Stimulated activated naive B cell treated with anti-CD40 and anti-IgM and Interleukin-4, amounts not matched to agents 10 μg/mL and 1 μg/mL and 100 μg/mL, for 72 hours (primary cell): ENCODE measurements at regions not wholly inside any gene's neighbourhood (a gene's known extent, or its start where the extent isn't known, plus 50 kb on each side); places are given as distances from the start of the nearest gene placed in this dataset.
A peak's percentile ranks its signal among the peaks of the same experiment; 100 is the strongest.
"Not testable (repeated sequence)": the region's sequence is repeated elsewhere in the genome, so short reads cannot be mapped to it uniquely, and the experiment has no call there.

ENCODE experiments used
- ATAC-seq, 2 donors: fragments of 150-1000 bp; cut with Tn5 transposase; replicated peaks; 2 replicates each; pipeline ENCODE4 v1.10.0; 2021; ENCODE audit warnings: moderate library complexity in 1 of 2
- DNase-seq: peaks from one replicate; pipeline ENCODE4 v3.0.0; 2021
- H3K27ac Mint-ChIP-seq: one replicate; pipeline ENCODE4 v1.8.0; 2022; ENCODE audit warnings: mild to moderate bottlenecking, mixed read lengths
- H3K27me3 Mint-ChIP-seq, 2 donors: one replicate each; pipeline ENCODE4 v1.8.0; 2022; ENCODE audit warnings: mixed read lengths in 2 of 2
- H3K36me3 Mint-ChIP-seq, 2 donors: one replicate each; pipeline ENCODE4 v1.8.0; 2022; ENCODE audit warnings: mixed read lengths in 2 of 2, mild to moderate bottlenecking in 1 of 2
- H3K4me1 Mint-ChIP-seq, 2 donors: one replicate each; pipeline ENCODE4 v1.8.0; 2022; ENCODE audit warnings: mixed read lengths in 2 of 2, mild to moderate bottlenecking in 1 of 2
- H3K4me3 Mint-ChIP-seq, 2 donors: one replicate each; pipeline ENCODE4 v1.8.0; 2022; ENCODE audit warnings: mild to moderate bottlenecking in 2 of 2, mixed read lengths in 2 of 2, moderate library complexity in 1 of 2
- H3K9me3 Mint-ChIP-seq, 2 donors: one replicate each; pipeline ENCODE4 v1.8.0; 2022; ENCODE audit warnings: mixed read lengths in 2 of 2, mild to moderate bottlenecking in 1 of 2

DNA sequence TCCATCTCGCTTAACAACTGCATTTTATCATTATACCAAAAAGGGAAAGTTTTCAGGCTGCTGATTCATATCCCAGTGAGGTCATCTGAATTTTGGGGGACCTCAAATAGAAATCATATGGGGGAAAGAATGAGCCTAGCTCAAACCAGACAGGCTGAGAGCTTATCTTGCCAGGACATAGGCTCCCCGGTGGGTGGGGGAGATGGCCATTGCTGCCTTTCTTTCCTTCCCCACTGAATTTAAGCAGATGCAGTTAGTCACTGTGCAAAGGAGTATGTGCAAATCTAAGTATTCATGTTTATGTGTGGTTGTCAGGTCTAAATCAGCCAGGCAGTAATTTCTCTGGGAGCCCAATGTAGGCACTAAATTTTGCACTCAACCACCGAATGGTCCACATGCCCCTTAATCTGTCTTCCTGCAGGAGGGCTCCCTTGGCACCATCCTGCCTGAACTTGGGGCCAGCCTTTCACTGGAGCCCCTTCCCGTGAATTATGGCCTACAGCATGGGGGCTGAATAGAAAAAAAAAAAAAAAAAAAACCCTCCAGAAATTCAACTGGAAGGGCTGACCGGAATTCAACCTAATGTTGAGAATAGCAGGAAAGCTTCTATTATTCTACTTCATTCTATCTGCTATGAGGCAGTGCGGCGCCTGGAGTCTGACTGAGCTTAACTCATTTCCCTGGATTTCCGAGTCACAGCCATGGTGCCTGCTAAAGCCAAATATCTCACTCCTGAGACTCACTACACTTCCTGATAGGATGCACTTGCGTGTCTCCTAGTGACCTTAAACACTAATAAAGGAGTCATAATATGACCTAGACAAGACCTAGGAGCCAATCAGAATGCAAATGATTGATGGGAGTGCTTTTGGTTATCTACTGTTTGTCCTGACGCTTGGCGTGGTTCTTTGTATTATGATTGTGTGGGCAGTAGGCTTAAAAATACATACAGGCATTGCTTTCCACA is 161.5 kb upstream of the HEY2 start:
- Mint-ChIP-seq H3K4me1 (no peaks in the 10 kb centered on the region), H3K27me3 (peaks cover 16 to 21% of the 10 kb centered on the region in 2 donors), H3K4me3 (no peak overlapping the region), H3K9me3 (peaks cover 3 to 6% of the 10 kb centered on the region in 2 donors), H3K27ac (no peak overlapping the region), H3K36me3 (no peaks in the 10 kb centered on the region)
- no peak for ATAC-seq
- no peak for DNase-seq

DNA sequence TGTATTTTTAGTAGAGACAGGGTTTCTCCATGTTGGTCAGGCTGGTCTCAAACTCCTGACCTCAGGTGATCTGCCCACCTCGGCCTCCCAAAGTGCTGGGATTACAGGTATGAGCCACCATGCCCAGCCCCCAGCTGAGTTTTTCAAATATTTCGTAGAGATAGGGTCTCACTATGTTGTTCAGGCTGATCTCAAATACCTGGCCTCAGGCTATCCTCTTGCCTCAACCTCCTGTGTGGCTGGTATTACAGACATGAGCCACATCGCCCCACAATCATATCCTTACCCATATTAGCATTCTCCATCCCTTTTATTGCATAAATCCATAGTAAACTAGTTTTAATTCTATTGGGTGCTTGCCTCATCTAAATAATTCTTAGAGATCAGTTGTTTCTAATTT is 157.6 kb upstream of the HEY2 start:
- not testable (repeated sequence) for DNase-seq, H3K9me3 Mint-ChIP-seq, H3K4me3 Mint-ChIP-seq, ATAC-seq, H3K27ac Mint-ChIP-seq, H3K36me3 Mint-ChIP-seq, H3K4me1 Mint-ChIP-seq
- H3K27me3 Mint-ChIP-seq, result peaks cover 13 to 14% of the 10 kb centered on the region in 2 donors

DNA sequence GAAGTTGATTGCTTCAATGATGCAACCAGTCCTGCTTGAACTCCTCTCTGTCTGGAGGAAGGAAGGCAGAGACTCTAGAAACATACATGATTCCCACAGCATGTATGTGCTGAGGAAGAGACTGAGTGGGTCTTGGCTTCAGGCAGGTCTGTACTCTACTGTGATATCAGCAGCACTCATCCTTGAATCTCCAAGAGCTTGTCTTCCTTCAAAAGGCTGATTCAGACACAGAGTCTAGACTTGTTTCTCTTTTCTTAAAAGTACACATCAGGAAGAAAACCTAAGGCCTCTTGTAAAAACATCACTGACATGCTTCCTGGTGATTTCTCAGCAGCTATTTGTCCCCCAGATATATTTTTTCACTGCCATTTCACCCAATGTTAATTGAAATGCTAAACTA is 155.7 kb upstream of the HEY2 start:
- H3K4me3 Mint-ChIP-seq, result no peak overlapping the region
- H3K9me3 Mint-ChIP-seq, result peaks cover 3 to 6% of the 10 kb centered on the region in 2 donors
- peaks cover 8 to 12% of the 10 kb centered on the region in 2 donors for H3K27me3 Mint-ChIP-seq
- ATAC-seq (no peak), DNase-seq (no peak)
- H3K27ac Mint-ChIP-seq, result no peak overlapping the region
- H3K36me3 Mint-ChIP-seq, result no peaks in the 10 kb centered on the region
- H3K4me1 Mint-ChIP-seq, result peaks cover 0 to 10% of the 10 kb centered on the region in 2 donors

DNA sequence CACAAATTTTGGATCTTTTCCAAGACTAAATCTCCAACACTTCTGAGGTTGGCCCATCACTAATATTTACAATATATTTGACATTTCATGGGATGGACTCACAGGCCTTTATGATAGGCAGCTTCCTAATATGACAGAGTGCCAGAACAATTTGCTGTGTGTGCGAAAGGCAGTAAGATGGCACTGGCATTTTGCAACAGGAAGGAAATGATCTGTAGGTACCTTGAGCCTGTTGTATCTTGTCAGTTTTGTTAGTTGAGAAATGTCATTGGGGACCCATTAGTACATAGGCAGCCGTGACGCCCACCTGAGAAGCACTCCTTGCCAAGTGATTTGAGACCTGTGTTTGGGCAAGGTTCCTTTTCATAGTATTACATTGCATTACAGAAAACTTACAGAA is 153.4 kb upstream of the HEY2 start:
- no peaks in the 10 kb centered on the region for H3K9me3 Mint-ChIP-seq
- H3K27me3 Mint-ChIP-seq, result peaks cover 6 to 7% of the 10 kb centered on the region in 2 donors
- H3K36me3 Mint-ChIP-seq, result no peaks in the 10 kb centered on the region
- peaks cover 0 to 10% of the 10 kb centered on the region in 2 donors for H3K4me1 Mint-ChIP-seq
- H3K4me3 Mint-ChIP-seq, result no peak overlapping the region
- ATAC-seq, result no peak
- no peak for DNase-seq
- H3K27ac Mint-ChIP-seq, result no peak overlapping the region

DNA sequence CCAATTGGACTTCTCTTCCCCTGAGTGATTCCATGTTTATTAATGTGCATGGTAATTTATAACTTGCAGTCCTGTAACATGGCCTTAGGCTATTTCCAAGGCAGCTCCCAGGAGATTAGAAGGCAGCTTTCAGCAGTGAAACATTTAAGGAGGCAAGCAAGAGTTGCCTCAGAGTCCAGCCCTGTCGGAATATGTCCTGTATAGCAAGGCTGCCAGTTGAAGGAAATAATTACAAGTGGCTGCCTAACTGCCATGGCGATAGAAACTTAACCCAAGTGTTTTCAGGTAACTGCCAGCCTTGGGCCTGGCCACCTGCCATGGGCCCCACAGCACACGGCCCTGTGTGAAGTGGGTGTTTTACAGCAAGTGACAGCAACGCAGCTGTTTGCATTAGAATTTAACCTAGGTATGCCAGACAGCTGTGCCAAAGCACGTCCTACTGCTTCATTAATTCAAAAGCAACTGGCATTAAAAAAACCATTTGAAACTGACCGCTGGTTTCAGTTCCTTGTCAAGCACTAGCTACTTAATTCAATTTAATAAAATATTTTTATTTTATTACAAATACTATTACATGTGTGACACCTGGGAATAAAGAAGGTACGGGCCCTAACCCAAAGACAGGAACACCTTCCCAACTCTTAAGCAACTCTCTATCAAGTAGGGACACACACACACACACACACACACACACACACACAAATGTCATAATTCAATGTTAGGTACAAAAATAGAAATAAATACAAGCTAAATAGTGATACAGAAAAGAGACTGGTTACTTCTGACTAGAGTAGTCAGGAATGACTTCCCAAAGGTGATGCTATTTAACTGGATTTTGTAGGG is 151.8 kb upstream of the HEY2 start:
- Mint-ChIP-seq H3K4me1 (peaks cover 0 to 10% of the 10 kb centered on the region in 2 donors), H3K27me3 (peaks cover 6 to 9% of the 10 kb centered on the region in 2 donors), H3K36me3 (no peaks in the 10 kb centered on the region), H3K27ac (no peak overlapping the region), H3K9me3 (no peaks in the 10 kb centered on the region), H3K4me3 (no peak overlapping the region)
- peak; percentile 79 to 94 for ATAC-seq
- peak; percentile 2 for DNase-seq

DNA sequence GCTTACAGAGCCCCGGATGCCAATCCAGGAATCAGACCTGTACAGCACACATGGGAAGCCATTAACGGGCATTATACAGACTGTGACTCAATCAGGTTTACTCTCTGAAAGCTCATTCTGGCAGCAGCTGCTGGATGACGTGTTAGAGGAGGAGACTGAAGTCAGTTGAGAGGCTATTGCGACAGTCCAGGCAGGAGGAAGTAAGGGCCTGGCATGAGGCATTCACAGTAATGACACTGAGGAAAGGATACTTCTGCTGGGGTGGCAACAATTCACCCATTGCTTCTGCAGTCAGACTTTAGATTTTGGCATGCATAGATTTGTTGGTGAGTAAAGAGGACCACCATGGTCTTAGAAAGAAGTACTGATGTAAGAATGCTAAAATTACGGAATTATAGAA is 151.0 kb upstream of the HEY2 start:
- no peak for ATAC-seq
- Mint-ChIP-seq H3K36me3 (no peaks in the 10 kb centered on the region), H3K27ac (no peak overlapping the region), H3K4me3 (no peak overlapping the region), H3K9me3 (no peaks in the 10 kb centered on the region), H3K27me3 (peaks cover 6 to 9% of the 10 kb centered on the region in 2 donors), H3K4me1 (peaks cover 0 to 10% of the 10 kb centered on the region in 2 donors)
- no peak for DNase-seq

DNA sequence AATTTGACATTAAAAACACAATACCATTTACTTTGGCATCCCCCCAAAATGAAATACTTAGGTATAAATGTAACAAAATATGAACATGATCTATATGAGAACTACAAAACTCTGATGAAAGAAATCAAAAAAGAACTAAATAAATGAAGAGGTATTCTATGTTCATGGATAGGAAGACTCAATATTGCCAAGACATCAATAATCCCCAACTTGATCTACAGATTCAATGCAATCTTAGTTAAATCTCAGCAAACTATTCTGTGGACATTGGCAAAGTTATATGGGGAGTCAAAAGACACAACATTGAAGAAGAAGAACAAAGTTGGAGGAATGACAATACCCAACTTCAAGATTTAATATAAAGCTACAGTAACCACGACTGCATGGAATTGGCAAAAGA is 145.2 kb upstream of the HEY2 start:
- Mint-ChIP-seq H3K27ac (no peak overlapping the region), H3K4me3 (no peak overlapping the region), H3K4me1 (no peaks in the 10 kb centered on the region), H3K27me3 (peaks cover 6 to 8% of the 10 kb centered on the region in 2 donors), H3K9me3 (peaks cover 0 to 9% of the 10 kb centered on the region in 2 donors), H3K36me3 (peaks cover 0 to 1% of the 10 kb centered on the region in 2 donors)
- DNase-seq, result no peak
- no peak for ATAC-seq

DNA sequence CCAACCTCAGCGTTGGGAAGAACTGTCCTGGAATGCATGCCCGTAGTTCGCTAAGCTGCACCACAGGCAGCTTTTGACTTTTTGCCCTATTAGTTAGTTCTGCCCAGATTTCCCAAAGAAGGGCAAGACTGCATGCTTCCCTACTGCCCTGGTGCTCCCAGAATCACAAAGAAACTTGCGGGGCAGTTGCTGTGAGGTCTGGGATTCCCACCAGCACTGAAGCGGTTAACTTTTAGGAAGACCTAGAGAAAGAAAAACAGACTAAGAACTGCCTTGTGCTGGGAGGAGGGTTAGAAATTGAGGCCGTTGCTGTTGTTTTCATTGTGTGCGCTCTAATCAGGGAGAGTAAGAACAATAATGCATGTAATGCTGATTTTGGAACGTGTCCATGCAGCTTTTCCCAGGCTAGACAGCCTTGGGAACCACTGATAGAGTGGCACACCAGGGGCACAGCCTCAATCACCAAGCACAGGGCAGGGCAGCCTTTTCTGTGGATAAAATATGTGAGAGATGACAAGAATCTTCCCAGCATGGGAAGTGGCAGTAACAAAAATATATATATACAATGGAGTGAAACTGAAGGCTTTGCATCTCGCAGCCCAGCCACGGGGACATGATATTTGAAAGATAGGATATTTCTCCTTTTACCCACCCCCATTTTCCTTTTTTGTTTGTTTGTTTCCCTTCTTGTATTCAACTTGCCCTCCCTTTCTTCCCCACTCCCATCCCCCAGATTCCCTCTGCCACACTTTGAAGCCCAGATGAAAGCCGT is 137.7 kb upstream of the HEY2 start:
- Mint-ChIP-seq H3K4me3 (no peak overlapping the region), H3K27ac (no peak overlapping the region), H3K36me3 (peaks cover 0 to 2% of the 10 kb centered on the region in 2 donors), H3K27me3 (peaks cover 0 to 8% of the 10 kb centered on the region in 2 donors), H3K9me3 (peaks cover 0 to 10% of the 10 kb centered on the region in 2 donors), H3K4me1 (no peaks in the 10 kb centered on the region)
- ATAC-seq (no peak), DNase-seq (no peak)

DNA sequence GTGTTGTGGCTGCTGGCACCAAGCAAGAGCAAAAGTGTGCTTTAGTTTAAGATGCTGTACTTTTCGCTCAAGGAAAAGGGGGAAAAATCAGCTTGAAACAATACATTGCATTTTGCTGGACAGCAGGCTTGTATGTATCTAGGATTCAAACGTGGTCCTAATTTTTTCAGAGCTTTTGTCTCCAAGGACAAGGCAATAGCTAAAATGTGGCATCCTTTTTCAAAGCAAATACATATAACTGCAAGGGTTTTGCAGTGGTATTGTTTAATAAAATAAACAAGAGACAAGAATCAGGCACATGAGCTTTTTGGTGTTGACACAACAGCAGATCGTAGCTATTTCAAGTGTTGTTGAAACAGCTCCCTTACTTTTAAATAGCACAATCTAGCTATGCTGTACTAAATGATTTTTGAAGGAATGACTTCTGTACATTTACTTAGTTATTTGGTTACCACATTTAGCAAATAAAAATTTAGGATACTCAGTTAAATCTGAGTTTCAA is 137.0 kb upstream of the HEY2 start:
- peaks cover 0 to 9% of the 10 kb centered on the region in 2 donors for H3K9me3 Mint-ChIP-seq
- H3K4me3 Mint-ChIP-seq, result no peak overlapping the region
- peaks cover 0 to 8% of the 10 kb centered on the region in 2 donors for H3K27me3 Mint-ChIP-seq
- ATAC-seq (no peak), DNase-seq (no peak)
- no peak overlapping the region for H3K27ac Mint-ChIP-seq
- H3K36me3 Mint-ChIP-seq, result peaks cover 0 to 2% of the 10 kb centered on the region in 2 donors
- H3K4me1 Mint-ChIP-seq, result no peaks in the 10 kb centered on the region

DNA sequence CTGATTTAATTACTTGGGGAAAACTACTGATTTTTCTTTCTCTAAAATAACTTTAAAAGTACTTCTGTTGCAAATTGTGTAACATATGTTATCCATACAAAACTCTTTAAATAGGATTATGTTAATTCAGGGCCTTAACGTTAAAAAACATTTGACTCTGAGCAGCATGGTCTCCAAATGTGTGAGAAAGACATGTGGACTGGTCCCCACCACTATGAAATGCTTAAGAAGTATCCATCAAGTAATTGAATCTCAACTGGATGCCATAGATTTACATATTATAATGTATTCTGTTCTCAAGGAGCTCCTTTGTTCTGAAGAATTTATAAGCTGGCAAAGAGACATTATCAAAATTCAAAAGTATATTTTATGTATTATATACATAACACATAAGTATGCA is 130.8 kb upstream of the HEY2 start:
- ATAC-seq (no peak), DNase-seq (no peak)
- no peak overlapping the region for H3K4me3 Mint-ChIP-seq
- H3K9me3 Mint-ChIP-seq, result no peaks in the 10 kb centered on the region
- peaks cover 5% of the 10 kb centered on the region in 2 donors for H3K27me3 Mint-ChIP-seq
- H3K27ac Mint-ChIP-seq, result no peak overlapping the region
- H3K36me3 Mint-ChIP-seq, result no peaks in the 10 kb centered on the region
- H3K4me1 Mint-ChIP-seq, result no peaks in the 10 kb centered on the region

DNA sequence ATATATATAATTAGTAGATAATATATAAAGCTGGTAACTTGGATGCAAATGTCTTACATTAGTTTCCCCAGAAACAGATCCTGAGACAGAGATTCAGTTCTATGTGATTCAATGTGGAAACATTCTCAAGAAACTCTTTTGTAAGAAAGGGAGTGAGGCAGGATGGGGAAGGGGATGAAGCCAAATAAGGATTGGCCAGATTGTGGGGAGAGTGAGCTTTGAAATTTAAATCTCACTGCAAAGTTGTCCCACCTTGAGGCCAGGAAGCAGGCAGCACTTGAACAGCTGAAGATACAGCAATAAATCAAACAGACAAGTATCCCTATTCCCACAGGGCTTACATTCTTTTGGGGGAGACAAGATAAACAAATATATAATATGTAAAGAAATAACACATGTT is 126.3 kb upstream of the HEY2 start:
- H3K27me3 Mint-ChIP-seq, result peaks cover 4 to 20% of the 10 kb centered on the region in 2 donors

DNA sequence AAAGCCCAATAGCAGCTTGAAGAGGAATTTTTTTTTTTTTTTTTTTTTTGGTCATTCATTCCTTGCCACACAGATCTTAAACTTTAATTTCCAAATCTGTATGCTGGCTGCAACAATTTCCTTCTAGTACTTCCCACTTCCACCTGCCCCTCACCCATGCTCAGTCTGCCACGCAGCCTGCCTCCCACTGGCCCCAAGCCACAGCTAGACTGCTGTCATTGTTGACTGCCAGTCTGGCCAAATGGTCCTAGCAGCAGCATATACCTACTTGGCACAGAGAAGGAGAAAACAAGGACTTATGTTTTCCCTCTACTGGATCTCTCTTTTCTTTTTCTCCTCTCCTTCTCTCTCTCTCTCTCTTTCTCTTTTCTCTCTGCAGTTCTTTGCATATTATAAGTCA is 118.3 kb upstream of the HEY2 start:
- peaks cover 7 to 13% of the 10 kb centered on the region in 2 donors for H3K27me3 Mint-ChIP-seq
- H3K36me3 Mint-ChIP-seq, result no peaks in the 10 kb centered on the region
- ATAC-seq (no peak), DNase-seq (no peak)
- no peak overlapping the region for H3K4me3 Mint-ChIP-seq
- no peak overlapping the region for H3K27ac Mint-ChIP-seq
- peaks cover 0 to 4% of the 10 kb centered on the region in 2 donors for H3K9me3 Mint-ChIP-seq
- no peaks in the 10 kb centered on the region for H3K4me1 Mint-ChIP-seq

More for the DNA sequence above, 126.3 kb upstream of the HEY2 start:
- no peak overlapping the region for H3K27ac Mint-ChIP-seq
- no peaks in the 10 kb centered on the region for H3K36me3 Mint-ChIP-seq
- DNase-seq, result no peak
- no peaks in the 10 kb centered on the region for H3K4me1 Mint-ChIP-seq
- H3K4me3 Mint-ChIP-seq, result no peak overlapping the region
- no peak for ATAC-seq
- H3K9me3 Mint-ChIP-seq, result no peaks in the 10 kb centered on the region

DNA sequence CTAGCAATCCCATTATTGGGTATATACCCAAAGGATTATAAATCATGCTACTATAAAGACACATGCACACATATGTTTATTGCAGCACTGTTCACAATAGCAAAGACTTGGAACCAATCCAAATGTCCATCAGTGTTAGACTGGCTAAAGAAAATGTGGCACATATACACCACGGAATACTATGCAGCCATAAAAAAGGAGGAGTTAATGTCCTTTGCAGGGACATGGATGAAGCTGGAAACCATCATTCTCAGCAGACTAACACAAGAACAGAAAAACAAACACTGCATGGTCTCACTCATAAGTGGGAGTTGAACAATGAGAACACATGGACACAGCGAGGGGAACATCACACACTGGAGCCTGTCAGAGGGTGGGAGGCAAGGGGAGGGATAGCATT is 113.4 kb upstream of the HEY2 start:
- not testable (repeated sequence) for DNase-seq, H3K4me1 Mint-ChIP-seq, ATAC-seq, H3K36me3 Mint-ChIP-seq, H3K4me3 Mint-ChIP-seq, H3K9me3 Mint-ChIP-seq, H3K27me3 Mint-ChIP-seq, H3K27ac Mint-ChIP-seq

DNA sequence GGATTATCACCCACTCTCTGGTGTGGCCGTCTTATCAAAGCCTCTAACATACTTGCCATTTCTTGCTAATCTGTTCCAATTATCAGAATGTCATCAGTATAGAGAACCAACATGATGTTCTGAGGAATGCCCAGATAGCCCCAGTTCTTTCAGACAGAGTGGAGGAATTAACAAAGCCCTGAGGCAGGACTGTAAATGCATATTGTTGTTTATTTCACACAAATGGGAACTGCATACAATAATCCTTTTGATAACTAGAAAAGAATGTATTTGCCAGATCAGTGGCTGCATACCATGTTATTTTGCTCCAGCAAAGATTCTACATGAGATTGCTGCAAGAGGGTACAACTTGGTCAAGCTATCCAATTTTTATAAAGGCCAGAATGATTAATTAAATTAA is 112.8 kb upstream of the HEY2 start:
- H3K36me3 Mint-ChIP-seq, result no peaks in the 10 kb centered on the region
- H3K27ac Mint-ChIP-seq, result no peak overlapping the region
- H3K4me1 Mint-ChIP-seq, result peaks cover 0 to 2% of the 10 kb centered on the region in 2 donors
- H3K9me3 Mint-ChIP-seq, result peaks cover 0 to 4% of the 10 kb centered on the region in 2 donors
- DNase-seq, result no peak
- no peak overlapping the region for H3K4me3 Mint-ChIP-seq
- no peak for ATAC-seq
- H3K27me3 Mint-ChIP-seq, result peaks cover 0 to 8% of the 10 kb centered on the region in 2 donors
